SK-N-SH (cell line): ENCODE measurements at regions not wholly inside any gene's neighbourhood (a gene's known extent, or its start where the extent isn't known, plus 50 kb on each side); places are given as distances from the start of the nearest gene placed in this dataset.

Source experiments
- CTCF ChIA-PET: fragments of 300-600, 350-600 bp; formaldehyde crosslinking; extraction: SDS; loops from one replicate; lab custom pipeline; 2021; lab: Yijun Ruan, JAX
- POLR2A ChIA-PET: fragments of 350-600 bp; sonication (Branson Sonifier 250); formaldehyde crosslinking; extraction: SDS; loops from one replicate; lab custom pipeline; 2020; ENCODE audit warnings: antibody characterized with exemption, inconsistent platforms; lab: Yijun Ruan, JAX
- DNase-seq: peaks from one replicate; pipeline ENCODE4 v3.0.0; 2012
- H2AFZ ChIP-seq: fragments of 200-600 bp; sonication (generic); 2 replicates; pipeline ENCODE4 v1.8.1; 2016; ENCODE audit warnings: antibody characterized with exemption, mild to moderate bottlenecking, low read depth
- H3F3A ChIP-seq: fragments of 200-600 bp; sonication (generic); replicated peaks from 2 replicates; pipeline ENCODE3; 2016; ENCODE audit warnings: antibody characterized with exemption, mild to moderate bottlenecking; ENCODE audit not compliant: insufficient read depth
- H3K27ac ChIP-seq, 2 experiments: fragments of 200-500 bp in 1 of 2; fragments of 200-600 bp in 1 of 2; sonication (Bioruptor generic) in 1 of 2; sonication (generic), shearing (Covaris generic) in 1 of 2; 2 replicates each; pipeline versions ENCODE4 v1.5.1 to v1.6.1; 2014 to 2016; ENCODE audit warnings: low read depth in 2 of 2, inconsistent platforms in 1 of 2, low read length in 1 of 2, mild to moderate bottlenecking in 1 of 2, mixed read lengths in 1 of 2
- H3K27me3 ChIP-seq: fragments of 200-600 bp; sonication (generic), shearing (Covaris generic); 2 replicates; pipeline ENCODE4 v1.6.1; 2016; ENCODE audit warnings: mixed run types; ENCODE audit not compliant: insufficient read depth
- H3K36me3 ChIP-seq, 2 experiments: fragments of 200-500 bp in 1 of 2; fragments of 200-600 bp in 1 of 2; sonication (Bioruptor generic) in 1 of 2; sonication (generic) in 1 of 2; replicated peaks in 1 of 2; 2 replicates each; pipeline versions ENCODE3 to v1.5.1; 2014 to 2016; ENCODE audit warnings: low read length in 1 of 2, mild to moderate bottlenecking in 1 of 2; ENCODE audit not compliant: insufficient read depth in 2 of 2, control insufficient read depth in 1 of 2
- H3K4me1 ChIP-seq, 2 experiments: fragments of 200-500 bp in 1 of 2; fragments of 200-600 bp in 1 of 2; sonication (Bioruptor generic) in 1 of 2; sonication (generic), shearing (Covaris generic) in 1 of 2; 2 replicates each; pipeline versions ENCODE4 v1.5.1 to v1.6.1; 2014 to 2016; ENCODE audit warnings: low read depth in 1 of 2, low read length in 1 of 2, mixed run types in 1 of 2; ENCODE audit not compliant: insufficient read depth in 2 of 2, control insufficient read depth in 1 of 2
- H3K4me2 ChIP-seq: fragments of 200-600 bp; sonication (generic), shearing (Covaris generic); 2 replicates; pipeline ENCODE4 v1.6.1; 2017; ENCODE audit warnings: mixed run types
- H3K4me3 ChIP-seq, 2 experiments: fragments of 200-500 bp in 1 of 2; fragments of 200-600 bp in 1 of 2; sonication (Bioruptor generic) in 1 of 2; sonication (generic), shearing (Covaris generic) in 1 of 2; 2 replicates each; pipeline versions ENCODE4 v1.5.1 to v1.8.1; 2014 to 2016; ENCODE audit warnings: low read depth in 2 of 2, inconsistent platforms in 1 of 2, low read length in 1 of 2, mild to moderate bottlenecking in 1 of 2, mixed read lengths in 1 of 2, moderate library complexity in 1 of 2
- H3K79me2 ChIP-seq: fragments of 200-600 bp; sonication (generic); 2 replicates; pipeline ENCODE4 v1.8.1; 2017; ENCODE audit warnings: mild to moderate bottlenecking; ENCODE audit not compliant: insufficient read depth
- H3K9ac ChIP-seq: fragments of 200-600 bp; sonication (generic); 2 replicates; pipeline ENCODE4 v1.6.1; 2017; ENCODE audit warnings: mixed run types
- H3K9me2 ChIP-seq: fragments of 200-600 bp; sonication (generic); 2 replicates; pipeline ENCODE4 v1.6.1; 2017; ENCODE audit warnings: mixed run types
- H3K9me3 ChIP-seq: fragments of 200-600 bp; sonication (generic); 2 replicates; pipeline ENCODE4 v1.6.1; 2017; ENCODE audit warnings: mixed run types, mild to moderate bottlenecking, moderate library complexity
- H4K20me1 ChIP-seq: fragments of 200-600 bp; sonication (generic); 2 replicates; pipeline ENCODE4 v1.6.1; 2017; ENCODE audit warnings: mild to moderate bottlenecking, mixed run types; ENCODE audit not compliant: insufficient read depth
- CHD2 ChIP-seq: fragments of 150-350 bp; IDR thresholded peaks from 2 replicates; pipeline ENCODE4 v1.6.1; 2018; ENCODE audit warnings: low read length; ENCODE audit not compliant: partially characterized antibody
- CTCF ChIP-seq: fragments of 200-600 bp; sonication (generic); IDR thresholded peaks from 2 replicates; pipeline ENCODE4 v1.6.1; 2017; ENCODE audit warnings: antibody characterized with exemption, mild to moderate bottlenecking, moderate library complexity
- FOXJ3 ChIP-seq: sonication (generic); formaldehyde crosslinking; IDR thresholded peaks from 2 replicates; pipeline ENCODE4 v1.5.1; 2020; ENCODE audit warnings: mild to moderate bottlenecking, missing genetic modification reagents
- GATA2 ChIP-seq: sonication (generic); formaldehyde crosslinking; IDR thresholded peaks from 2 replicates; pipeline ENCODE4 v1.5.0; 2020; ENCODE audit warnings: mild to moderate bottlenecking, missing genetic modification reagents
- IRF3 ChIP-seq: fragments of 150-350 bp; IDR thresholded peaks from 2 replicates; pipeline ENCODE4 v1.6.1; 2016; ENCODE audit warnings: mild to moderate bottlenecking, low read depth, low read length
- MAX ChIP-seq: IDR thresholded peaks from 2 replicates; pipeline ENCODE4 v1.4.0; 2012; ENCODE audit warnings: low read depth
- MEF2A ChIP-seq: IDR thresholded peaks from 2 replicates; pipeline ENCODE4 v1.4.0; 2012; ENCODE audit warnings: low read depth, borderline replicate concordance
- NFIC ChIP-seq: IDR thresholded peaks from 2 replicates; pipeline ENCODE4 v1.4.0; 2012; ENCODE audit warnings: borderline replicate concordance
- NRF1 ChIP-seq: IDR thresholded peaks from 2 replicates; pipeline ENCODE4 v1.6.1; 2012; ENCODE audit warnings: low read depth, mild to moderate bottlenecking, low read length
- PBX3 ChIP-seq: IDR thresholded peaks from 2 replicates; pipeline ENCODE4; 2012
- RCOR1 ChIP-seq: fragments of 150-350 bp; IDR thresholded peaks from 2 replicates; pipeline ENCODE4 v1.6.1; 2017; ENCODE audit warnings: antibody characterized with exemption, low read length
- REST ChIP-seq: IDR thresholded peaks from 2 replicates; pipeline ENCODE4 v1.6.1; 2012; ENCODE audit warnings: mild to moderate bottlenecking, low read depth, low read length, moderate library complexity
- RFX5 ChIP-seq: IDR thresholded peaks from 2 replicates; pipeline ENCODE4 v1.6.1; 2012; ENCODE audit warnings: mild to moderate bottlenecking, improper control_type of control experiment, low read length
- SMC3 ChIP-seq: IDR thresholded peaks from 2 replicates; pipeline ENCODE4 v1.6.1; 2012; ENCODE audit warnings: low read depth, low read length, improper control_type of control experiment
- TAF1 ChIP-seq: IDR thresholded peaks from 2 replicates; pipeline ENCODE4 v1.6.1; 2012; ENCODE audit warnings: low read depth, mild to moderate bottlenecking, low read length, moderate library complexity, borderline replicate concordance
- TEAD4 ChIP-seq: IDR thresholded peaks from 2 replicates; pipeline ENCODE4 v1.4.0; 2012; ENCODE audit warnings: mild to moderate bottlenecking, borderline replicate concordance; ENCODE audit not compliant: insufficient read depth
- USF1 ChIP-seq: IDR thresholded peaks from 2 replicates; pipeline ENCODE4 v1.4.0; 2012; ENCODE audit warnings: low read depth, borderline replicate concordance
- YY1 ChIP-seq: IDR thresholded peaks from 2 replicates; pipeline ENCODE4 v1.4.0; 2012; ENCODE audit warnings: low read depth, mild to moderate bottlenecking
- ZBTB33 ChIP-seq: IDR thresholded peaks from 2 replicates; pipeline ENCODE4 v1.4.0; 2012; ENCODE audit warnings: low read depth, borderline replicate concordance
- WGBS: methylation state at CpG from one replicate; pipeline ENCODE4 v1.1.6; 2017; ENCODE audit warnings: low lambda C conversion rate; 5-methylcytosine and 5-hydroxymethylcytosine counted together

GRCh38 chr3:145671121-145671520 is 489.9 kb downstream of the PLOD2 start (continued):
- no peak for TF ChIP-seq REST

- H3K9ac ChIP-seq, result no peak overlapping the region
- ChIA-PET CTCF (no interaction called here), POLR2A (no interaction called here)
- no peaks in the 10 kb centered on the region for H4K20me1 ChIP-seq
- H3K4me3 ChIP-seq, result no peak overlapping the region
- H3K27ac ChIP-seq, result no peak overlapping the region
- H3K9me3 ChIP-seq, result no peaks in the 10 kb centered on the region
- no peaks in the 10 kb centered on the region for H3K27me3 ChIP-seq
- no peaks in the 10 kb centered on the region for H3K79me2 ChIP-seq
- TF ChIP-seq USF1, result no peak
- TF ChIP-seq MAX, result no peak
- TF ChIP-seq CHD2, result no peak
- TF ChIP-seq RCOR1, result no peak
- no peak for TF ChIP-seq RFX5
- no peak for TF ChIP-seq TAF1
- TF ChIP-seq NFIC, result no peak
- no peak for TF ChIP-seq TEAD4
- no peak for TF ChIP-seq GATA2
- no peak for TF ChIP-seq FOXJ3
- TF ChIP-seq IRF3, result no peak
- no peak for TF ChIP-seq ZBTB33
- TF ChIP-seq YY1, result no peak
- TF ChIP-seq SMC3, result no peak
- TF ChIP-seq PBX3, result no peak
- no peak for TF ChIP-seq CTCF
- no peak for TF ChIP-seq MEF2A
- no peak for TF ChIP-seq NRF1
- no peaks in the 10 kb centered on the region for H3F3A ChIP-seq
- no peaks in the 10 kb centered on the region for H3K9me2 ChIP-seq
- no peaks in the 10 kb centered on the region for H3K36me3 ChIP-seq
- no peak overlapping the region for H2AFZ ChIP-seq
- no peaks in the 10 kb centered on the region for H3K4me1 ChIP-seq
- 10% methylated on average over 2 of the region's 2 CpGs for WGBS
- no peak for DNase-seq
- H3K4me2 ChIP-seq, result no peak overlapping the region
These were observed 487.1 kb downstream of the PLOD2 start for GRCh38 chr3:145673838-145674237.
